A673 (cell line): ENCODE measurements at regions not wholly inside any gene's neighbourhood (a gene's known extent, or its start where the extent isn't known, plus 50 kb on each side); places are given as distances from the start of the nearest gene placed in this dataset.

Experiments used
- BruUV-seq: library from RNA; stranded (reverse); fragments of 400-500 nt; replicated peaks from 2 replicates; lab custom pipeline; 2021; lab: Mats Ljungman, UMichigan
- CTCF ChIA-PET: fragments of 300-600 bp; sonication (Branson Sonifier 250); formaldehyde crosslinking; loops from one replicate; lab custom pipeline; 2022; ENCODE audit warnings: antibody characterized with exemption; lab: Charles Lee
- POLR2A ChIA-PET: fragments of 300-600 bp; sonication (Branson Sonifier 250); formaldehyde crosslinking; loops from one replicate; lab custom pipeline; 2022; ENCODE audit warnings: antibody characterized with exemption; ENCODE audit not compliant: low non-redundant PET; lab: Charles Lee
- DNase-seq: peaks from one replicate; pipeline ENCODE4 v3.0.0-alpha.2; 2015; ENCODE audit warnings: low spot score
- H3K27ac ChIP-seq: fragments of 200-600 bp; sonication (generic); 2 replicates; pipeline ENCODE4 v1.5.1; 2016; ENCODE audit warnings: mixed run types, low read depth, mild to moderate bottlenecking, mixed read lengths, antibody characterized with exemption, low read length; ENCODE audit not compliant: poor library complexity, severe bottlenecking
- H3K27me3 ChIP-seq: fragments of 200-600 bp; sonication (generic); replicated peaks from 2 replicates; pipeline ENCODE4 v1.6.1; 2017; ENCODE audit warnings: mixed run types, low read depth, mild to moderate bottlenecking, mixed read lengths, antibody characterized with exemption, low read length; ENCODE audit not compliant: insufficient read depth, poor library complexity
- H3K36me3 ChIP-seq: fragments of 200-600 bp; sonication (generic); 2 replicates; pipeline ENCODE4 v1.6.1; 2016; ENCODE audit warnings: mixed run types, mild to moderate bottlenecking, mixed read lengths, antibody characterized with exemption, low read length; ENCODE audit not compliant: insufficient read depth, poor library complexity, severe bottlenecking
- H3K4me1 ChIP-seq: fragments of 200-600 bp; sonication (generic); 2 replicates; pipeline ENCODE4 v1.6.1; 2017; ENCODE audit warnings: mixed run types, mild to moderate bottlenecking, mixed read lengths, antibody characterized with exemption, low read length; ENCODE audit not compliant: insufficient read depth, poor library complexity, severe bottlenecking
- H3K4me3 ChIP-seq: fragments of 200-600 bp; sonication (generic); 2 replicates; pipeline ENCODE4 v1.5.1; 2016; ENCODE audit warnings: low read depth, mixed run types, mild to moderate bottlenecking, mixed read lengths, low read length; ENCODE audit not compliant: poor library complexity, severe bottlenecking
- H3K9me3 ChIP-seq: fragments of 200-600 bp; sonication (generic); 2 replicates; pipeline ENCODE4 v1.6.1; 2016; ENCODE audit warnings: mixed run types, low read depth, mild to moderate bottlenecking, mixed read lengths, antibody characterized with exemption, low read length; ENCODE audit not compliant: poor library complexity, severe bottlenecking
- EZH2 ChIP-seq: fragments of 200-600 bp; sonication (generic); IDR thresholded peaks from 2 replicates; pipeline ENCODE4 v1.6.1; 2017; ENCODE audit warnings: borderline replicate concordance, low read depth, mild to moderate bottlenecking, mixed read lengths, antibody characterized with exemption, low read length; ENCODE audit not compliant: poor library complexity, severe bottlenecking
- intact Hi-C: fragments of 100-400 bp; cut with micrococcal nuclease; formaldehyde crosslinking; loops from one replicate; pipeline ENCODE4 v1.10.0; 2022; ENCODE audit not compliant: unreplicated experiment
- TF ChIP-seq, protein P1 (sequence below): fragments of 300-800, 200-600 bp; sonication (generic); conservative IDR thresholded peaks from 2 replicates; pipeline ENCODE4 v1.5.1; 2017; ENCODE audit warnings: low read depth, mild to moderate bottlenecking, antibody characterized with exemption, low read length, moderate library complexity, mixed read lengths

DNA sequence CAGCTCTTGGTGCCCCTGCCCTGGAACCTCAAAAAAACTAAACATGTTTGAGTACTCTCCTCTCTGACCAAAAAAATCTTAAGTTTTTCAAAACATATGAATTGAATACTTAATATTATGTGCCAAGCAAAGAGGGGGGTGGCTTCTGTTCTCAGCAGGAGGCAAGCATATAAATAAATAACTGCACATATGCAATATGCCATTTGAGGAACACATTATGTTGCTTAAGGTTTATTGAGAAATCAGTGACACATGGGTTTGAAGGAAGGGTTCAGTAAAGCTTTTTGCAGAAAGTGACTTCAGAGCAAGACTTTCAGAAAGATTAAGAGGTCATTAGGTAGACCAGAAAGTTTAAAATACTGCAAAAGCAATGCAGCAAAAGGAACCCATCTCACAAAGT lies 429.2 kb downstream of the TDRD15 start:
- H3K9me3 ChIP-seq, result no peaks in the 10 kb centered on the region
- no peaks in the 10 kb centered on the region for H3K36me3 ChIP-seq
- DNase-seq, result no peak
- ChIA-PET CTCF (no interaction called here), POLR2A (no interaction called here)
- intact Hi-C loops, result no loop called here
- no peak overlapping the region for H3K27ac ChIP-seq
- no peak overlapping the region for H3K4me3 ChIP-seq
- TF ChIP-seq, protein P1, sequence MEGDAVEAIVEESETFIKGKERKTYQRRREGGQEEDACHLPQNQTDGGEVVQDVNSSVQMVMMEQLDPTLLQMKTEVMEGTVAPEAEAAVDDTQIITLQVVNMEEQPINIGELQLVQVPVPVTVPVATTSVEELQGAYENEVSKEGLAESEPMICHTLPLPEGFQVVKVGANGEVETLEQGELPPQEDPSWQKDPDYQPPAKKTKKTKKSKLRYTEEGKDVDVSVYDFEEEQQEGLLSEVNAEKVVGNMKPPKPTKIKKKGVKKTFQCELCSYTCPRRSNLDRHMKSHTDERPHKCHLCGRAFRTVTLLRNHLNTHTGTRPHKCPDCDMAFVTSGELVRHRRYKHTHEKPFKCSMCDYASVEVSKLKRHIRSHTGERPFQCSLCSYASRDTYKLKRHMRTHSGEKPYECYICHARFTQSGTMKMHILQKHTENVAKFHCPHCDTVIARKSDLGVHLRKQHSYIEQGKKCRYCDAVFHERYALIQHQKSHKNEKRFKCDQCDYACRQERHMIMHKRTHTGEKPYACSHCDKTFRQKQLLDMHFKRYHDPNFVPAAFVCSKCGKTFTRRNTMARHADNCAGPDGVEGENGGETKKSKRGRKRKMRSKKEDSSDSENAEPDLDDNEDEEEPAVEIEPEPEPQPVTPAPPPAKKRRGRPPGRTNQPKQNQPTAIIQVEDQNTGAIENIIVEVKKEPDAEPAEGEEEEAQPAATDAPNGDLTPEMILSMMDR, result no peak
- TF ChIP-seq EZH2, result no peak
- peaks cover 10% of the 10 kb centered on the region for H3K27me3 ChIP-seq
- no peaks in the 10 kb centered on the region for H3K4me1 ChIP-seq
- no TSS peak for BruUV-seq

DNA sequence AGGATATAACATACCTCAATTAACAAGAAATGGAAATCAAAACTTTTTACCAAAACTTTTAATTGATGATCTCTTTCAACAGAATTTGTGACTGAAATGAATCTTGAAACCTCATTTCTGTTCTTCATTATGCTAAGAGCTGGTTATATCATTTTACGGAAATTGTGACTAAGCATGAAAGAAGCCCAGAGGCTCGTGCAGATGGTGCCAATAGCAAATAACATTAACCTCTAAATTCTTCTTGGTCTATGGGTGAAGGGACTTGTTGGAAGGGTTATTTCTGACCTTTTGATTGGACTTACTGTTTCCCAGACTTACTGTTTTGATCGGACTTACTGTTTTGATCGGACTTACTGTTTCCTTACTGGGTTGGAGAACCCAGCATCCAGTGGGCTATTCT lies 435.6 kb downstream of the TDRD15 start:
- no peak overlapping the region for H3K27ac ChIP-seq
- BruUV-seq, result no TSS peak
- H3K27me3 ChIP-seq, result peaks cover 20% of the 10 kb centered on the region
- intact Hi-C loops, result no loop called here
- POLR2A ChIA-PET, result no interaction called here
- H3K4me3 ChIP-seq, result no peak overlapping the region
- no peak for DNase-seq
- no peaks in the 10 kb centered on the region for H3K4me1 ChIP-seq
- TF ChIP-seq, protein P1, result no peak
- no peak for TF ChIP-seq EZH2
- H3K36me3 ChIP-seq, result no peaks in the 10 kb centered on the region
- CTCF ChIA-PET, result no interaction called here
- H3K9me3 ChIP-seq, result no peaks in the 10 kb centered on the region

DNA sequence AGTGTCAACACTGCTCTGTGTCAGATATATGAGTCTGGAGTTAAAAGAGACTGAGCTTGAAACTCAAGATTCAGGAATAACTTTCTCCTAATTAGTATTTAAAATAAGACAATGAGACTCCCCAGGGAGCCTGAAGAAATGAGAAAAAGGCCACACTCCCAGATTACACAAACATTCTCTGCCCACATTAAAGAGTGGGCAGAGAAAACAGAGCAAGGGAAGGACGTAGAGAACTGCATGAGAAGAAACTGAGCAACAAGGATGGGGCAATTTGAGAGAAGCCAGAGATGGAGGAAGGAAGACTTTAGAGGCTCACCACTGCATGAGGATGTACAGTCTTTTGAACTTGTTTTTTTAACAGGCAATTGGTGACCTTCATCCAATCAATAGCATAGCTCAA lies 438.2 kb downstream of the TDRD15 start:
- intact Hi-C loops, result no loop called here
- Histone ChIP-seq H3K27ac (no peak overlapping the region), H3K4me3 (no peak overlapping the region), H3K9me3 (no peaks in the 10 kb centered on the region), H3K27me3 (peaks cover 19% of the 10 kb centered on the region), H3K4me1 (no peaks in the 10 kb centered on the region), H3K36me3 (no peaks in the 10 kb centered on the region)
- no peak for DNase-seq
- ChIA-PET POLR2A (no interaction called here), CTCF (no interaction called here)
- no peak for TF ChIP-seq EZH2
- TF ChIP-seq, protein P1, result no peak
- no TSS peak for BruUV-seq
